ENCODE measurements at regions not wholly inside any gene's neighbourhood (a gene's known extent, or its start where the extent isn't known, plus 50 kb on each side); places are given as distances from the start of the nearest gene placed in this dataset.

DNA sequence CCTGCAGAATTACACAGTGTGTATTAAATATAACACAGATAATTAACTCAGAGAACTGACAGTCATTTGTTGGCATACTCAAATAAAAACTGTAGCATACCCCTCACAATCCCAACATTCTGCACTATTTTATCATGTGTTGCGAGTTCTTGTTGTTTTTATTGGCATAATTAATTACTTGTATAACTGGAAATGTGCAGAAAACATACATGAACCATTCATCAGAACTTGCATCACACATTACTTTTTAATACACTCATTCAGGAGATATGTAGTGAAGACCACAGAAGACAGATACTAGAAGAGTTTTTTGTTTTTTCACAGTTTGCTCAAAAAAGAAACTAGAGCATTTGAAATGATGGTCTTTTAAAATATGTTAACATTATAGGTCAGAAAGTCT is 74.6 kb upstream of the NEIL3 start:
- TF ChIP-seq, protein P1, sequence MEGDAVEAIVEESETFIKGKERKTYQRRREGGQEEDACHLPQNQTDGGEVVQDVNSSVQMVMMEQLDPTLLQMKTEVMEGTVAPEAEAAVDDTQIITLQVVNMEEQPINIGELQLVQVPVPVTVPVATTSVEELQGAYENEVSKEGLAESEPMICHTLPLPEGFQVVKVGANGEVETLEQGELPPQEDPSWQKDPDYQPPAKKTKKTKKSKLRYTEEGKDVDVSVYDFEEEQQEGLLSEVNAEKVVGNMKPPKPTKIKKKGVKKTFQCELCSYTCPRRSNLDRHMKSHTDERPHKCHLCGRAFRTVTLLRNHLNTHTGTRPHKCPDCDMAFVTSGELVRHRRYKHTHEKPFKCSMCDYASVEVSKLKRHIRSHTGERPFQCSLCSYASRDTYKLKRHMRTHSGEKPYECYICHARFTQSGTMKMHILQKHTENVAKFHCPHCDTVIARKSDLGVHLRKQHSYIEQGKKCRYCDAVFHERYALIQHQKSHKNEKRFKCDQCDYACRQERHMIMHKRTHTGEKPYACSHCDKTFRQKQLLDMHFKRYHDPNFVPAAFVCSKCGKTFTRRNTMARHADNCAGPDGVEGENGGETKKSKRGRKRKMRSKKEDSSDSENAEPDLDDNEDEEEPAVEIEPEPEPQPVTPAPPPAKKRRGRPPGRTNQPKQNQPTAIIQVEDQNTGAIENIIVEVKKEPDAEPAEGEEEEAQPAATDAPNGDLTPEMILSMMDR (IDR thresholded peaks at IDR 0.05; ENCODE audit: low read depth, low read length), result no peak
- TF ChIP-seq, protein P2, sequence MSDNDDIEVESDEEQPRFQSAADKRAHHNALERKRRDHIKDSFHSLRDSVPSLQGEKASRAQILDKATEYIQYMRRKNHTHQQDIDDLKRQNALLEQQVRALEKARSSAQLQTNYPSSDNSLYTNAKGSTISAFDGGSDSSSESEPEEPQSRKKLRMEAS (IDR thresholded peaks at IDR 0.05; ENCODE audit: low read depth, low read length), result no peak
- TF ChIP-seq MYC (IDR thresholded peaks at IDR 0.05; ENCODE audit: low read depth, low read length), result no peak
- no peak for TF ChIP-seq POLR2A (IDR thresholded peaks at IDR 0.05; ENCODE audit: extremely low read depth, insufficient read length)
- no peak for DNase-seq (ENCODE audit: low read depth)
- no peak overlapping the region for H3K4me3 ChIP-seq (ENCODE audit: low read depth, low read length)

DNA sequence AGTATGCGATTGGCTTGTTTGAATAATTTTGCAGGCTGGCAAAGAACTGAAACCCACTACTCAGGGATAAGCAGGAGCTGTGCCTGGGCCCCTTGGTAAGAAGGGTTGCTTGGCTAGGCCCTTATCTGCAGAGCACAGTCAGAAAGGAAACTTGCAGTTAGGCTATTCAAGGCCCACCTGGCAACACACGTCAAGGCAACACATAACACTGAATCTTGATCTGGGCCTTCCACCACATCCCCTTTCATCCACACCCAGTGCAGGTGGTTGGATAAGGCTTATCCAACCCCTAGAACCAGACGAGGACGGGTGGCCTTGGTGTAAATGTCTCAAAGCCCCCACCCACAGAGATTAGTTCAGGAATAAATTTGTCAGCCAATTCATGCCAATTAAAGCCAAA is 72.8 kb upstream of the NEIL3 start:
- DNase-seq (ENCODE audit: low read depth), result no peak
- TF ChIP-seq, protein P1 (IDR thresholded peaks at IDR 0.05; ENCODE audit: low read depth, low read length), result no peak
- no peak for TF ChIP-seq POLR2A (IDR thresholded peaks at IDR 0.05; ENCODE audit: extremely low read depth, insufficient read length)
- TF ChIP-seq MYC (IDR thresholded peaks at IDR 0.05; ENCODE audit: low read depth, low read length), result no peak
- TF ChIP-seq, protein P2 (IDR thresholded peaks at IDR 0.05; ENCODE audit: low read depth, low read length), result no peak
- H3K4me3 ChIP-seq (ENCODE audit: low read depth, low read length), result no peak overlapping the region

DNA sequence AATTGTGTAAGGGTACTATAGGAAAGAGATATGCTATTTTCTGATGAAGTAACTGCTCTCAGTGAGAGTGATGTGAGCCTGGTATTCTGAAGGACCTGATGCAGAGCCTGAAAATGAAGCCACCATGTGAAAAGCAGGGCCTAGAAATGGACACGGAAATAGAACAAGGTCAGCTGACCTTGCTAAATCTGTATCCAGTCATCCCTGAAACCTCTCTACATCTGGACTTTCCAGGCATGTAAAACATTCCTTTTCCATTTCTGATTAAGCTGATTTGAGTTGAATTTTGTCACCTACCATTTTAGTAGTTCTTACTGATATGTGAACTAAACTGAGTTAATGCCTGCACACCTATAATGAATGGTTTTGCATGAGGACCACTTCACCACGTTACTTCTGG is 72.4 kb upstream of the NEIL3 start:
- DNase-seq (ENCODE audit: low read depth), result no peak
- no peak for TF ChIP-seq MYC (IDR thresholded peaks at IDR 0.05; ENCODE audit: low read depth, low read length)
- TF ChIP-seq, protein P2 (IDR thresholded peaks at IDR 0.05; ENCODE audit: low read depth, low read length), result no peak
- TF ChIP-seq, protein P1 (IDR thresholded peaks at IDR 0.05; ENCODE audit: low read depth, low read length), result no peak
- H3K4me3 ChIP-seq (ENCODE audit: low read depth, low read length), result no peak overlapping the region

- TF ChIP-seq, protein P2 (IDR thresholded peaks at IDR 0.05; ENCODE audit: low read depth, low read length), result no peak
- TF ChIP-seq MYC (IDR thresholded peaks at IDR 0.05; ENCODE audit: low read depth, low read length), result no peak
- no peak for TF ChIP-seq POLR2A (IDR thresholded peaks at IDR 0.05; ENCODE audit: extremely low read depth, insufficient read length)
- TF ChIP-seq, protein P1 (IDR thresholded peaks at IDR 0.05; ENCODE audit: low read depth, low read length), result no peak
- no peak for DNase-seq (ENCODE audit: low read depth)
- no peak overlapping the region for H3K4me3 ChIP-seq (ENCODE audit: low read depth, low read length)
These were observed 70.2 kb upstream of the NEIL3 start for GRCh38 chr4:177239477-177239876.

DNA sequence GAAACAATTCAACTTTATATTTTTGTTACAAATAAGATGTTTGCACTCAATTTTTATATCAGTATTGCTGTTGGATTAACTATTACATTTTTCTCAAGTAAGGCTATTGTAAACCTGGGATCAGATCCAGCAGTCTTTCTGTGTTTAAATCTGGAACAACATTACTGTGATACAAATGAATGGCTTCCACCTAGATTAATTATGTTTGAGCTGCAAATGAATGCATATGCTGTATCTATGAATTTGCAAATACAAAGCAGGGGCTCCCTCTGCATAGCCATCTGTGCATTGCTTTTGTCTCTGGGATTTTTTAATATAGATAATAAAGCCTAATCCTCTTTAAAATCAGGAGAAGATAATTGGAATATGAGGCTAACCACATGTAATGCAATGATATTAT is 69.8 kb upstream of the NEIL3 start:
- TF ChIP-seq POLR2A (IDR thresholded peaks at IDR 0.05; ENCODE audit: extremely low read depth, insufficient read length) (no peak), MYC (IDR thresholded peaks at IDR 0.05; ENCODE audit: low read depth, low read length) (no peak)
- TF ChIP-seq, protein P1 (IDR thresholded peaks at IDR 0.05; ENCODE audit: low read depth, low read length), result no peak
- TF ChIP-seq, protein P2 (IDR thresholded peaks at IDR 0.05; ENCODE audit: low read depth, low read length), result no peak
- H3K4me3 ChIP-seq (ENCODE audit: low read depth, low read length), result no peak overlapping the region
- no peak for DNase-seq (ENCODE audit: low read depth)

All from NB4 (cell line).